IPS-NIHi11 (cell line): ENCODE measurements at regions not wholly inside any gene's neighbourhood (a gene's known extent, or its start where the extent isn't known, plus 50 kb on each side); places are given as distances from the start of the nearest gene placed in this dataset.

Source experiments
- DNase-seq: peaks from one replicate; pipeline ENCODE4 v3.0.0; 2012; ENCODE audit warnings: mixed read lengths, low spot score

DNA sequence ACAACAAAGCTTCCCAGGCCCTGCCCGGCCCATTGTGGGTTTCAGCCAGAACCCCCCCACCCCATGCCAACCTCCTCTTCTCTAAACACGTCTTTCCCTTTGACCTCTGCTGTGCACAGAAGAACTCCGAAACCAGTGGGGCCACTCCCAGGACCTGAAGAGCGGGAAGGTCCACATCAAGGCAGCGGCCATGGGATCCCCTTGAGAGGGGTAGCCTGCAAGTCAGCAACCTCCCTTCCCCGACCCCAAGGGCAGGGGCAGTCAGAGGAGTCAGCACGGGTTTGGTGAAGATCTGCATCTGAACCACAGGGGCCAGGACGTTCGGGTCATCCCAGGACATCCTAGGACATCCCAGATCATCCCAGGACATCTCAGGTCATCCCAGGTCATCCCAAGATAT lies 379.9 kb upstream of the IRX4 start:
- no peak for DNase-seq

DNA sequence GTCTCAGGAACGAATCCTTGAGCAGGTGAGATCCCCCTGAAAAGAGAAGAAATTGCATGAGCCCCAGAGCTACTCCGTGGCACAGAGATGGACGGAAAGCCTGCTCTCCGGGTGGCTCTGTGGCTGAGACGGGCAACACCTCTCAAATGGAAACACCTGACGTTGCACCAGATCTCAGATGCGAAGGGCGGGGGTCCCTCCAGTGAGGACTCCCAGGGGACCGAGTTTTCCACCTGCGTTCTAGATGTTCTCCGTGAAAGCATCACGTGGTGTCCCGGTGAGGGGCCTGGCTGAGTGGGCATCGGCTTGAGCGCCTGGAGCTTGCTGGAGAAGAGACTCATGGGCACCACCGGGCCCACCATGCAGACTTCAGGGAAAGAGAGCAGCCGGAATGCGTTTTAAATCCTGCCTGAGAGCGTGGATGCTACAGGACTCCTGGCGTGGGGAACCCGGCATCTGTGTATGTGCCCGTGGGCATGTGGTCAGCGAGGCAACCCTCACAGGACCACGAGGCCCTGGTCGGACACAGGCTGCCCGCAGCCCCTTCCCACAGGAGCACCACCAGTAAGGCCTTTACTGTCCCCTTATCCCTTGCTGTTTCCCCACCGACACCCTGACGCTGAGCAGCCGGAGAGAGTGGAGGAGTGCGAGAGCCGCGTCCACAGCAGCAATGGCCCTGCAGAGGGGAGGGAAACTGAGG lies 378.4 kb upstream of the IRX4 start:
- no peak for DNase-seq

DNA sequence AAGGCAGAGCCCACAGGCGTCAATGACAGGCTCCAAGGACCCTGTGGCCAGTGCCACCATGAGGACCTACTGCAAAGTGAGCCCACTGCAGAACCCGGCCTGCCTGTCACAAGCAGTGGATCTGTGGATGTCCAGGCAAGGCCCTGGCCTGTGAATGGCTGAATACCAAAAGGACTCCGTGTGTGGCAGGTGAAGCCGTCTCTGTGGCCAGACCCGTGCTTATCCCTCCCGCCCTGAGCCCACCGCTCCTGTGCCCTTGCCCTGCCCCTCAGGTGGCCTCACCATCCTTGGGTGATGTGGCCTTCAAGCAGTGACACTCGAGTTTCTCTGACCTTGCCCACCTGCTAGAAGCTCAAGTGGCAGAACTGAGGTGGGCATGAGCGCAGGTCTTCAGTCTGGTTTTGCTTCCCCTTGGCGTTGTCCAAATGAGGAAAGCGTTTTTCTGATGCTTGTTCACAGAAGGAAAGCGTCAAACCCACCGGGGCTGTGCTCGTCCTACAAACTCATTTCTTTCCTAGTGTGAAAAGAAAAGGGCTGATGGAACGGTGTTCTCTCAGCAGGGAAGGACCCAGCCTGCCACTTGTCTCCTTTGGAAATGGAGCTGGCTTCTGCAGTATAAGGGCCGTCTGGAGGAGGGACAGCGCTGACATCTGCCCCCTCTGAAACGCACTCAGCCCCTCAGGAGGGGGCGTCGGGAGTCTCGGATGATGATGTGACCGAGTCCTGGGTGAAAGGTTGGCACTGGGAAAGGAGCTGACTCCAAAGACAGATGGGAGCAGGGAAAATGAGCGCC lies 377.7 kb upstream of the IRX4 start:
- no peak for DNase-seq

DNA sequence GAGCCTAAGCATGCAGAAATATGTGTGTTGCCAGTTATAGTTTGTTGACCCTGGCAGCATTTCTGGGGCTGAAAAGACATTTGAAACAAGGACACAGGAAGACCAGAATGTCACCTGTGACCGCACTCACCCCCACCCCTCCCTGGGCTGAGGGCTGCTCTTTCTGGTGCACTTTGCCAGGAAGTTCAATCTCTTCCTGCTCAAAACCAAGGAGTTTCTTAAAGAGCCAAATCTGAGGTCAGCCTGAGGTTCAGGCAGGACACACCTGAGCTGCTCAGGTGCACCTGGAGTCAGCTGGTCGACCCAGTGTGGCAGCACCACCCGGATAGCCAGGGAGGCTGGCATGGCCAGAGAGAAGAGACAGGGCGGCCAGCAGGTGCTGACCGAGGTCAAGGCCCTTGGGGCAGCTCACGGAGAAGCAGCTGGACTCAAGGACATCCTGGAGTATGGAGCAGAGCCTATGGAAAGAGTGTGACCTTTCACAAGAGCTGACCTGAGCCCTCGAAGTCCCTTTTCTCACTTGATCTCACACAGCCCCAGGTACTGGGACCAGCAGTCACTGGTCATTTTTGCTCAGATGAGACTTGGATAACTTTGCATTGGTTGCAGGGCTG lies 376.9 kb upstream of the IRX4 start:
- no peak for DNase-seq

DNA sequence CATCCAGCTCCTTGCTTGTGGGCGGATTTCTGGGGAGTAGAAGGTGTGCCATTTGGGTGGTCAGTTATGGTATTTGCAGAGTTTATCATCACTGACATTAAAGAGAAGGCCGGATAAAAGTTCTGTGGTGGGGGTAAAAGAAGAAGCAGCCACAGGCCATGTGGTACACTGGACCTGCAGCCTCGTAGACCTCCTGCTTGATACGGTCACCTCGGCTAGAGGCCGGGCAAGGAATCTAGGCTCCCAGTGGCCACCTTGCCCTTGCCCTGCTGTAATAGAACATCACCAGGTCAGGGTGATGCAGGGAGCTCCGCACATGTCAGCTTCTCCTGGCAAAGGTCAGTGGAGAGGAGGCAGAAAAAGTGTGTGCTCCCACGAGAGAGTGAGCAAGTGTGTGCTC lies 376.1 kb upstream of the IRX4 start:
- no peak for DNase-seq

DNA sequence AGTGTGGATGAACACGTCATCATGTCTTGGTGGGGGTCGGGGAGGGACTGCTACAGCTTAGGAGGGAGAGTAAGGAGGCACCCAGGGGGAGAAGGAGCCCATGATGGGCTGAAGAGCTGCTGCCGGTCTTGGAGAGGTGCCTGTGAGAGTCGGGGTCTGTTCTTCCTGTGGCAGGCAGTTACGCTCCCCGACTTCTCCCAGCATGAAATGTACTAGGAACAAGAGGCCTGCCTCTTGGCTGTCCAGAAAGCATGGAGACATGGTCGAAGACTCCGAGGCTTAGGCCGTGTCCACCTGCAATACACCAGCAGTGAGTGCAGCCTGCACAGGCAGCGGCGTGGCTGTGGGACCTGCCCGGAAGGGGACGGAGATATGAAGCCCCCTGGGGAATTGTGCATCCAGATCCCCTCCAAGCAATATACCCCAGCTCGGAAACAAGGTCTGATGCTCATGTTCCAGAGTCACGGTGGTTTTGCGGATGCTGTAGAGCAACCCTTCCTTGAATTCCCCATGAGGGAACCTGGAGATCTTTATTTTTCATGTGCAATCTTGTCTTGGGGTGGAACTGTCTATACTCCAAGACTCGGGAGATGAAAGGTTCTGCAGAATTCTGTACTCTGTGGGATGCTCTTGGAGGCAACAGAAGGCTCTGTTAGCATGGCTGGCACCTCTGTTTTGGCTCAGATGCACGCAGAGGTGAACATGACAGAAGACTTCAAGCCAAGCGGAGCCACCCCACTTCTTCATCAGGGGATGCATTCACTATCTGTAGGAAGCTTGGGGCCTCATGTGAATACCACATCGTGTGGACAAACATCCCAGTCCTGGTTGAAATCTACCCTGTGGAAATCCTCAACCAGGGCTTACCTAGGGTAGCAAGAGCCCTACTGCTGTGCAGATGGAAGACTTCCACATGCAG lies 374.9 kb upstream of the IRX4 start:
- DNase-seq, result no peak

DNA sequence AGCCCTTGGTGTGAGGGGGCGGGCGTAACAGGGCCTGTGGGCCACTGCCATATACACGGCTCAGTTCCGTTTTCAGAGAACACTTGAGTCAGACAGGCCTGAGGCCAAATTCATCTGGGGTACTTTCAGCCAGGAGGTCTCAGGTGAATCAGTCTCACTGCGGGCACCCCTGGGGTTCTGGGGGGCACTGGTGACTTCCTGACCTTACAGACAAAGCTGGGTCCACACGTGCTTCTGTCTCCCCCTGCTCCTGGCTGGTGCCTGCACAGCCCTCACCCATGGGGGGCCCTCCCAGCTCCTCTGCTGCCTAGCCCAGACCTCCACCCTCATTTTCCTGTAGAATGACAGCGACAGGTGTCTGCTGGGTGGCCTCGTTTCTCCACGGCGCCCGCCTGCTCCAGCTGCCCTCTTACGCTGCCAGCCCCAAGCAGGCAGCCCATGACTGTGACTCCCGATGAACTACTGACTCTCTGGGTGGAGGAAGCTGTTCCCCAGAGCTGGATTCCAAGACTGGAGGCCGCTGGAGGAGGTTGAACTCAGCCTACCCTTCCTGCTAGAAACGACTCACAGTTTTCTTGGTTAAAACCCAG lies 374.1 kb upstream of the IRX4 start:
- DNase-seq, result no peak

DNA sequence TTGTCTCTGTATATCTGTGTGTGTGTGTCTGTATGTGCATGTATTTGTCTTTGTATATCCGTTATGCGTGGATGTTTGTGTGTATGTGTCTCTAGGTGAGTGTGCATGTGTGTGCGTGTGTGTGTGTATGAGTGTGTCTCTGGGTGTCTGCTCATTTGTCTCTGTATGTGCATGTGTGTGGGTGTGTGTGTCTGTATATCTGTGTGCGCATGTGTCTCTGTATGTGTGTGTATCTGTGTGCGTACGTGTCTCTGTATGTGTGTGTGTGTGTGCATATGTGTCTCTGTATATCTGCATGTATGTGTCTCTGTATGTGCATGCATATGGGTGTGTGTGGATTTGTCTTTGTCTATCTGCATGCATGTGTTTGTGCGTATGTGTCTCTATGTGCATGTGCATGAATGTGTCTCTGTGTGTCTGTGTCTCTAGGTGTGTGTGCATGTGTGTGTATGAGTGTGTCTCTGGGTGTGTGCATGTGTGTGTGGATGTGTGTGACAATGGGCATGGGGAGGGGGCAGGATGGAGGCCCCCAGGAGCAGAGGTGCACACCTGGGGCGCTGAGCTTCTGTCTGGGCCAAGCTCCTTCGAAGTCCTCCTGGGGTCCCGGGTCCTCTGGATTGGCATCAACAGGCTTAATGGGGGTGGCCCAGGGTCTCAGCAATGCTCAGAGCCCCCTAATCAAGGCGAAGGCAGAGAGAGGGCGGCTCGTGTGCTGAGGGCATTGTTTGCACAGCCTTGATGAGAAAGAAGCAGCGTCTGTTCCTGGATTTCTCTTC lies 373.4 kb upstream of the IRX4 start:
- no peak for DNase-seq

DNA sequence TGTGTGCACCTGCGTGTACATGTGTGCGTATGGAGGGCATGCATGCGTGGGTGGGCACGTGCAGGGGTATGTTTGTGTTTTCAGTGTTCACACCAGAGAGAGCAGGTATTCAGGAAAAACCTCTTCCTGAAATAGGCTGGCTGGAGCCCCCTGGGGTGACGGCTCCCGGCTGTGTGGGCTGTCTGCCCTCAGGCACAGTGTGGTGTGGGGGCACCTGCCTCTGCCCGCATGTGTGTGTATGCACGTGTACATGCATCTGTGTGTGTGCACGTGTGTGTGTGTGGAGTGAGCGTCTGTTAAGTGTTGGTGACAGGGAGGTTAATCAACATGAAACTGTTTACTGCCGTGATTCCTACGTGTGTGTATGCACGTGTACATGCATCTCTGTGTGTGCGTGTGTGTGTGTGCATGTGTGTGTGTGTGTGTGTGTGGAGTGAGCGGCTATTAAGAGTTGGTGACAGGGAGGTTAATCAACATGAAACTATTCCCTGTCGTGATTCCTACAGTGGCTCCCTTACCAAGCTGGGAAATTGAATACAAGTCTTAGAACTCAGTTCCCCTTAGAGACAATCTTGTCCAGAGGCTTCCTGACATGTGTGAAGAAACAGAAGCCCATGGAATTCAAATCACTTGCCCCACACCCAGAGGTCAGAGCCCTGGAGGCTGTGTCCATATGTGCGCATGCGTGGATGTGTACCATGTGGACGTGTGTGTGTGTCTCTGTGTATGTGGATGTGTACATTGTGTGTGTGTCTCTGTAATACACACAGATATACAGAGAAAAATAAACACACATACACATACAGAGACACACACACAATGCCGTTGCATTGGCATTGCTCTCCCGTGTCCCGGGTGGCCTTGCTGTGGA lies 372.4 kb upstream of the IRX4 start:
- no peak for DNase-seq

DNA sequence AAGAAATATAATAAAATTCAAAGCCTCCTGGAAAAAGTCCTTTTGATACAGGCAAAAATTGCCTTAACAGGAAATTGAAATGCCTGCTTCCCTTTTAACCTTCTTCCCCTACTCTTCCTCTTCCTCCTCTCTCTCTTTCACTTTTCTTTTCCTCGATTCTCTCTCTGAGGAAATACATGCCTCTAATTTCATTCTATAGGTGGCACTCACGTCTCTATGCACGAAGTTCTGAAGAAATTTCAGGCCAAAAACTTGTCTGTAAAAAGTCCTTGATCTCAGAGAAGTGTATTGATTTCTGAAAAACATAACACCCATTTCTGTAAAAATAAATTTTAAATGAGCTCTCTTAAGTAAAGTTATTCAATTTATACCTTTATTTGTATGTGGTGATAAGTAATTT lies 371.7 kb upstream of the IRX4 start:
- no peak for DNase-seq

DNA sequence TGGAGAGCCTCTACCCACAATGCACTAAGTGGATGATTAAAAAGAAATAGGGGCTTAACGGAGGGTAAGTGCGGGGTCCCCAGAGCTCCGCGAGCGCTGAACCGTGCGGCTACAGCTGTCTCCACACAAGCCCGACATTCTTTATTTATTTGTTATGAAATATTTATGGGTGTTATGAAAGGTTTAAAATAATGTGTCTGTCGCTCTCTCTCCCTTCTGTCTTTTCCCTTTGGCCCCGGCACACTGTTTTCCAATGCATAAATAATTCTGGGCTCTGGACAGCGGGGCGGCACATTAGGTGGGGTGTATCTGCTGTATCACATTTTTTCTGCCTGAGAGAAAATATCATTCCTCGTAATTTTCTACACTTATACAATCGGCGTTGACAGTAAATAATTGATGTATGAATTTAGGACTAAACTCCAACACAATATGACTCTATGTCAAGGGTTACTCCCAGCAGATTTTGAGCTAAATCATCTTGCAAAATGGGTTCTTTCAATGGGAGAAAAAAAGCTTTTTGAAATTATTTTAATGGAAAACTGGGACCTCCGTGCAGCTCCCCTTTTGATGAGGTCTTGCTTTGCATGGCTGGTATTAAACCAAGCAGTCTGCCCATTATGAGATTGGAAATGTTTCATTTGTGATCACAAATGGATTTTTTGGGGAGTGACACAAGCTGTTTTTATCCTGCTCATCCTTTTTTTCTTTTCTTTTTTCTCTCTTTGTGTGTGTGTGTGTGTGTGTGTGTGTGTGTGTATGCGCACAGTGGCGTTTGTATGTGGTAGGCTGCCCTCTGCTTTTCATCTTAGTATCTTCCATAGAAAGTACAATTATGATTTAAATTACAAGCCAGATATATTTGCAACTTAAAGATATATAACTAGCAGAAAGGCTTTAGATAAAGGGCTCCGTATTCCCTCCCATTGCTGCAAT lies 370.6 kb upstream of the IRX4 start:
- DNase-seq, result no peak

DNA sequence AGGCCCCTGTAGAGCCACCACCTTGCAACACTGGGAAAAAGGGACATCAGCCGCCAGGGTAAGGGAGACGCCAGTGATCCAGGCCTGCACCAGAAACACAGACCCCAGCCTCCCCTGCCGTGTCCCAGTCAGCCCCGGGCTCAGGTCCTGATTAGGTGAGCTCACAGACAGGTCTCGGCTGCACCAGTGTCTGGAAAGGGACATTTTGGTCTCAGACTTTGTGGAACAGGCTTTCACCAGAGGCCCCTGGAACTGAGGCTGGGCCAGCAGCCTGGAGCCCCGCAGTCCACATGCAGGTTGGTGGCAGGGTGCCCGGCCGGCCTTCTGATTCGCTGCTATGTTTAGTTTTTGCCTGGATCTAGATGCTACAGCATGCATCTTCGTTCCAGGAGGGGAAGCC lies 369.0 kb upstream of the IRX4 start:
- no peak for DNase-seq

DNA sequence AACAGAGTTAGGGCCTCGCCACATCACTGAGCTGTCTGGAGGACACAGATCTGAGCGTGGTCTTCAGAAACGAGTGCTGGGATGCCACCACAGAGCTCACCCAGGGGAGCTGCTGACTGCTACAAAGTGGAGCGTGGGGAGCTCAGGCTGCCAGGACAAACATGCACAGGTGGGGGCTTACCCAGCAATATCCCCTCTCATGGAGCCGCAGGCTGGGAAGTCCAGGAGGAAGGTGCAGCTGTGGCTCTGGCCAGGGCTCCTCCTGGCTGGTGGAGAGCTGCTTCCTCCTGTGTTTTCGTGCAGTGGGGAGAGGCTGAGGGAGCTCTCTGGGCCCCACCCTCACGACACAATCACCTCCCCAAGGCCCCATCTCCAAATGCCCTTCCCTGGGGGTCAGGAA lies 368.6 kb upstream of the IRX4 start:
- DNase-seq, result no peak

DNA sequence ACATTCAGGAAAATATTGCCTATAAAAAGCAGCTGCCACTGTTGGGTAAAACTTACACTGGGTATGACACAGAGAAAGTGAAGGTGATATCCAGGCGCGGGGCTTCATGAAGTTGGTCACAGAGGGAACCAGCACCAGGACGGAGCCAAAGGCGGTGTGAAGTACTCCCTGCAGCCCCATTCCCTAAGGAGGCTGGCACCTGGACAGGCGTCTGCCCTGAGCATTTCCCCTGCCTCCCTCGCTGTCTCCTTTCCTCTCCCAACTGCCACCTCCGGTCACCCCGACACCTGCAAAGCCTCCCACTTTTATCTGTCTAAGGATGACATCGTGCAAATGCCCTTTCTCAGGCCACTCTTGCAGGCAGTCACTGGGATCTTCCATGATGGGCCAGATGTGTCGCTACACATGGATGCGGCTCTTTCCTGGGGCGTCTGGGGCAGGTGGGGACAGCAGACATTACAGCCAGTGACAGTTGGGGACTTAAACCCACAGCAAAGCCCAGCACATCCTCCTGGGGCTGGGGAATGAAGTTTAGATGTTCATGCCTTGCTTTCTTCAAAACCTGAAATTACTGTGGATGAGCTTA lies 367.7 kb upstream of the IRX4 start:
- no peak for DNase-seq

DNA sequence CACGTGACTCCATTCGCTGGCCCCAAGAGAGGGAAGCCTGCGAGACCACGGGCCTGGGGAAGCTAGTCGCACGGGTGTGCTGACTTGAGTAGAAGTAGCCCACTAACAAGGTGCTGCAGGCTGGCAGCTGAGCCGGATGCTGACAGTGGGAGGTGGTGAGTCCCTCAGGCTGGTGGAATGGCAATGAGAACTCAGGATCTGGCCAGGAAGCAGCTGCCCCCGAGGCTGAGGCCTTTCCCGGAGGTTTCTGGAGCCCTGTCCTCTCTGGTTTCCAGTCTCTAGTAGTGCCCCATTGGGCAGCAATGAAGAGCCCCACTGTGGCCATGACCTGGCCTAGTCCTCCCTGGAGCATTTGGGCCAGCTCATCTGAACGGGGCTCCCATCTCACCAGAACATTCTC lies 366.7 kb upstream of the IRX4 start:
- no peak for DNase-seq

DNA sequence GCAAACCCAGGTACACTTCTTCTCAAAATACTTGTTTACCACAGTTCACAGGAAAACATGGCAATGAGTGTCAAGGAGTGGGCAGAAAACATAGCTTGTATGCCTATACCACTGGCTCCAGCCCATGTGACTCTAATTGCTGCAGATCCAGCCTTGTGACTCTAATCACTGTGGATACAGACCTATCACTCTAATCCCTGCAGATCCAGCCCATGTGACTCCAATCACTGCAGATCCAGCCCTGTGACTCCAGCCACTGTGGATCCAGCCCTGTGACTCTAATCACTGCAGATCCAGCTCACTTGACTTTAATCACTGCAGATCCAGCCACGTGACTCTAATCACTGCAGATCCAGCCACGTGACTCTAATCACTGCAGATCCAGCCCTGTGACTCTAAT lies 366.3 kb upstream of the IRX4 start:
- DNase-seq, result no peak

DNA sequence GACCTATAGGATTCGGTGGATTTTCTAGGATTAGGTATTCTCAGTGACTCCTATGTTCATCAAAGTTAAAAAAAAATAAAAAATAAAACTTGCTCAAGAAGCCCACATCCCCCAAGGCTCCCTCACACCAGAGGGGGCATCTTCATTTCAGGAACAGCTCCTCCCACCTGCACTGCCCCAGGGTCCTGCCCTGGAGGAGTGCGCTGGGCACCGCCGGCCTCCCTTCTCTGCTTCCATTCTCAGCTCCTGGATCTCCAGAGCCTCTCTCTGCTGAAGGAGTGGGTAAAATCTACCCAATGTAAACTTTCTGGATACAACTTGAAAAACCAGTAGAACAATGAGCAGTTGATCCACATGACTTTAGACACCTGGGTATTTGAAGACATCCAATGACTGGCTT lies 359.8 kb upstream of the IRX4 start:
- DNase-seq, result no peak

DNA sequence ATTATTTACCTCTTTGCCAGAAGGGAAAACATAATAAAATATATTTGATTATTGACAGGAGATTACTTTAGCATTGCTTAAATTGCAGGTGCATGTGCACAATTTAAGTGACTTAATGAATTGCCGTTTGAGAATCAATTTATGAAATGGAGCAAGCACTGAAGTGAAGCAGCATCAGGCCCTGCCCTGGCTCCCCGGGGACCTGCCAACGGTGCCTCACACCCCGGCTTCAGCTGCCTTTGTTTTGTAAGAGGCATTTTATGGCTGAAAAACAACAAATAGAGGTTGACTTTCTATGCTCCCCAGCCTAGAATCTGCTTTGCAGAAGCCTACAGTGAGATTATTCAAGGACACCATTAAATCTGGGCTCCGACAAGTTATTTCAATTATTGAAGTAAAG lies 359.1 kb upstream of the IRX4 start:
- no peak for DNase-seq
